Skin of body (tissue), 1 donor: ENCODE measurements at regions not wholly inside any gene's neighbourhood (a gene's known extent, or its start where the extent isn't known, plus 50 kb on each side); places are given as distances from the start of the nearest gene placed in this dataset.

ENCODE experiments used
- DNase-seq: peaks from one replicate; lab custom pipeline; 2025; lab: John Stamatoyannopoulos, UW

- DNase-seq, result no peak
These were observed 463.1 kb downstream of the NR2F1-AS1 start for GRCh38 chr5:93117751-93118531.

GRCh38 chr5:93107805-93108520 lies 473.1 kb downstream of the NR2F1-AS1 start:
- no peak for DNase-seq

DNA sequence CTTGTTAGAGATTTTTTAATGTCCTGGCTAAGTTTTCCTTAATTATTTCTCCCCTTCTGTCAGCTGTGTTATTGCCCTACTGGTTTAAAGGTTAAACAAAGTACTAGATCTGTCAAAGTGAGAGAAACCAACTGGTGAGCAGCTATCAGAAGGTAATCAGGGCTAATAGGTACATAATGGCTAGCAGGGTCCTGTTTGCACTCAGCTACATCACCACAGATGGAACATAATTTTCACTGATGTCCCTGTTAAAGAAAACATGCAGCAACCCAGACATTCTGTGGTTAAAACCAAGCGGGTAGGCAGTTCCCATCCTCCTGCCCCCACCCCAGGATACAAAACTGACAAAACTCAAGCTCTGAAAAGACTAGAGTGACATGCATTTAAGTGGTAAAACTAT lies 473.9 kb downstream of the NR2F1-AS1 start:
- no peak for DNase-seq

GRCh38 chr5:93101661-93102060 lies 479.4 kb downstream of the NR2F1-AS1 start:
- no peak for DNase-seq

- no peak for DNase-seq
These were observed 480.0 kb downstream of the NR2F1-AS1 start for GRCh38 chr5:93100976-93101375.

GRCh38 chr5:93100428-93100827 lies 480.6 kb downstream of the NR2F1-AS1 start:
- DNase-seq, result no peak

- no peak for DNase-seq
These were observed 481.1 kb downstream of the NR2F1-AS1 start for GRCh38 chr5:93099902-93100347.

- DNase-seq, result no peak
These were observed 484.5 kb downstream of the NR2F1-AS1 start for GRCh38 chr5:93096561-93096960.

GRCh38 chr5:93092349-93093105 lies 488.5 kb downstream of the NR2F1-AS1 start:
- no peak for DNase-seq

DNA sequence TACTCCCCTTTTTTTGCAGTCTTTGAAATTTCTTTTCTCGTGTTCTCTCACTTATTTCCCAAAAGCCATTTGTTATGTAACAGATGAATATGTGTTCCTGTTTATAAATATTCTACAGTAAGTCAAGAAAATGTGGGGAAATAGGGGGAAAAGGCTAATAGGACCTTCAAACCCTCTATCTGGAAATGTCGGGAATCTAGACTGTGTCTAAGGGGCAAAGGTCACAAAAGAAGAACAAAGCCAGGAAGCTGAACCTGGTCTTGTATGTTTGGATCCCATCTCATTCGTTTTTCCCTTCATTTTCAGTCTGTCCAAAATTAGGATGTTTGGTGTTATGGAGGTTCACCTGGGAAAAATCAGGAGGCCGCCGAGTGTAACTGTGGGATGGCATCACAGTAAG lies 490.3 kb downstream of the NR2F1-AS1 start:
- DNase-seq, result no peak

DNA sequence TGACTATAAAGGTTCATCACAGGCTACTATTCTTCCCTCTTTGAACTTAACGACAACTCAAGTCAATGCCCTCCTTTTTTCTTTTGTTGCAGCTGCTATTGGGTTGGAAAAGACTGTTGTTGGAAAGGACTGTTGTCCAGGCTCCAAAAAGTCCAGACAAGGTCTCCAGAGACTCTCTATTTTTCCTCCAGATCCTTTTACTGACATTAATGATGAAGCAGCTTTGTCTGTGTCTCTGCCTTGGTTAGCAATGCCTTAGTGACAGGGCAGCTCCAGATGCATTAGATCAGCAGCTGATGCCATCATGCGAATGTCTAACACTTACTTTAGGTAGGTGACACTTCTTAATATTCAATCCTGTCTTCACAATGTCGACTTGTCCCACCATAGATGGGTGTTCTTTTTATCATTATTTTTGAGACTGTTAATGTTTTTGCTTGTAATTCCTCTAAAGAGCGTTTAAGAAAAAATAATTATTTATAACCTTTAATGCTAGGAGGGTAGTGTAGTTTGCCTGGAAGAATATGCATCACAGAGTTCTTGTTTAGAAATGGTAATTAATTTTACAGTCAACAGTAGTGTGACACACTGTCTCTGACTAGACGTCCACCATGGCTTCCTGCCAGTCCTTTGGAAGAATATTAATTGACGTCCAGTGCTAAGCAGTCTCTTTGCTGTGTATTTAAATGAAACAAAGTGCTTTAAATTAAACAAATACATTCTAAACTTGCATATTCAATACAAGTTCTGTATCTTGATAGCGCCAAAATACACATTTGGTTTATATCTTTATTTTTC lies 492.2 kb downstream of the NR2F1-AS1 start:
- DNase-seq, result no peak

- DNase-seq, result no peak
These were observed 493.7 kb downstream of the NR2F1-AS1 start for GRCh38 chr5:93087326-93087725.

DNA sequence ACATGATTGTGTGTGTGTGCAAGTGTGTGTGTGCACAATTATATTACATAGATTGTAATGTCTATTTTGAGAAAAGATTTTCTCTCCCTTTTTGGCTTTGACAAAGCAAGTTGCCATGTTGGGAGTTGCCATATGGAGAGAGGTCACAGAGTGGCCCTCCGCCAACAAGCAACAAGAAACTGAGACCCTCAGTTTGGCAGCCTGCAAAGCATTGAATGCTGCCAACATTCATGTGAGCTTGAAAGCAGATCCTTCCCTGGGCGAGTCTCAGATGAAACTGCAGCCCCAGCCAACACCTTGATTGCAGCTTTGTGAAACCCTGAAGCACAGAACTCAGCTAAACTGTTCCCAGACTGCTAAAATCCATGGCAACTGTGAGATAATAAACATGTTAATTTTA lies 498.0 kb downstream of the NR2F1-AS1 start:
- DNase-seq, result no peak

- no peak for DNase-seq
These were observed 502.0 kb downstream of the NR2F1-AS1 start for GRCh38 chr5:93079046-93079445.

GRCh38 chr5:93078082-93079038 lies 502.7 kb downstream of the NR2F1-AS1 start:
- DNase-seq, result peak; percentile 12

DNA sequence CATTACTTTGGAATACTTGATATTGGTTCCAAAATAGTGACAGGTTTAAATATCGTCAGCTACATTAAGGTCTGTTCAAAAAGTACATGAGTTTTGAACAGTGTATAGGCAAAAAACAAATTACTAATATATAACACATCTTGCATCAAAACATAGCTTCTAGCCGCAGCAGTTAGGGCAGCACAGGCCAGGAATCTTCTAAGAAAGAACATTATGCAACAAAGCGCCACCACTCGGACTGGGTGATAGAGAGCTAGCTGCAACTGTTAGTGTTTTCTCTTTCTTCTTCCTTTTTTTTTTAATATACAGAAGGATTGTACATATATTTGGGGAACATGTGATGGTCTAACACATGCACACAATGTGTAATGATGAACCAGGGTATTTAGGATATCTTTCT lies 504.5 kb downstream of the NR2F1-AS1 start:
- no peak for DNase-seq

DNA sequence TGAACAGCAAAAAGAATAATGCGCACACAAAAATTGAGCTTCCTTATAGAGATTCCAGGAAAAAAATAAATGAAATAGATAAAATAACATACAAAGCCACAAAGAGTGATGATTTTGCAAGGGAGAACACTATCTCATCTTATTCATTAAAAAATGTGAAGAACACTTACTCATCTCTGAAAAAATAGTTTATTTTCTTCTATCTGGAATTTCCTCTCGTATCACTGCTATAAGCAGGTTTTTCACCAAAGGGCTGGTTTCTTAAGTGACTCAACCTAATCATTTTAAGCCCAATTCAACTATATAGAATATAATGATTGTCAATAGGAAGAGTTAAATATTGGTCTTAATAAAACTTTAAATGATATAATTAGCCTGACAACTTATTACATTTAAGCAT lies 504.9 kb downstream of the NR2F1-AS1 start:
- no peak for DNase-seq

GRCh38 chr5:93073547-93073946 lies 507.5 kb downstream of the NR2F1-AS1 start:
- no peak for DNase-seq

GRCh38 chr5:93072831-93073459 lies 508.1 kb downstream of the NR2F1-AS1 start:
- no peak for DNase-seq

DNA sequence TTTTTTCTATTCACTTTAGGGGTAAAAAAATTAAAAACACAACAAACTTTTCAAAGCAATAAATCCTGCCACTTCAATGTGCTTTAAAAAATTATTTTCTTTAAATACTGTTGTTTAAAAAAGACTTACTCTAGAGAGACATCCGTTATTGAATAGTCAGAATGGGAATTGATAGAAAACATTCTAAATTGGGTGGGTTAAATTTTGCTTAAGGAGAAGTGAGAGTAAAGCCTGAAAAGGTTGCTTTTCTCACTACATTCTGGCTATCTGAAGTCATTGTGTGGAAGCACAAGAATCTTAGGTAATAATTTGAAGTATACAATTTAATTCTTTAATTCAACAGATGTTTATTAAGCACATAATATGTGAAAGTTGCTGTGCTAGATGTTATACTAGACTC lies 509.3 kb downstream of the NR2F1-AS1 start:
- DNase-seq, result no peak
